OCI-LY1 (cell line): ENCODE measurements at regions not wholly inside any gene's neighbourhood (a gene's known extent, or its start where the extent isn't known, plus 50 kb on each side); places are given as distances from the start of the nearest gene placed in this dataset.

Source experiments
- H2AFZ ChIP-seq: fragments of 200-600 bp; sonication (generic), shearing (Covaris generic); 2 replicates; pipeline ENCODE4 v1.6.0; 2014; ENCODE audit warnings: antibody characterized with exemption, mild to moderate bottlenecking, low read length
- H3F3A ChIP-seq: fragments of 200-600 bp; sonication (generic), shearing (Covaris generic); 2 replicates; pipeline ENCODE4 v1.6.0; 2014; ENCODE audit warnings: mild to moderate bottlenecking, antibody characterized with exemption, low read length, moderate library complexity; ENCODE audit not compliant: insufficient read depth
- H3K27ac ChIP-seq: fragments of 200-600 bp; sonication (generic); 2 replicates; pipeline ENCODE4 v1.5.1; 2014; ENCODE audit warnings: low read length, mixed run types, mild to moderate bottlenecking, low read depth; ENCODE audit not compliant: poor library complexity, severe bottlenecking
- H3K27me3 ChIP-seq: fragments of 200-600 bp; sonication (generic); 2 replicates; pipeline ENCODE4 v1.6.0; 2014; ENCODE audit warnings: antibody characterized with exemption, mild to moderate bottlenecking, low read length, moderate library complexity; ENCODE audit not compliant: insufficient read depth
- H3K36me3 ChIP-seq: fragments of 200-600 bp; sonication (generic); 2 replicates; pipeline ENCODE4 v1.6.1; 2014; ENCODE audit warnings: mild to moderate bottlenecking, antibody characterized with exemption, low read length, moderate library complexity, mixed read lengths; ENCODE audit not compliant: insufficient read depth
- H3K4me1 ChIP-seq: fragments of 200-600 bp; sonication (generic); 2 replicates; pipeline ENCODE4 v1.5.1; 2014; ENCODE audit warnings: mild to moderate bottlenecking, low read length, moderate library complexity; ENCODE audit not compliant: insufficient read depth, severe bottlenecking
- H3K4me2 ChIP-seq: fragments of 200-600 bp; sonication (generic), shearing (Covaris generic); 2 replicates; pipeline ENCODE4 v1.6.1; 2014; ENCODE audit warnings: low read length
- H3K4me3 ChIP-seq: fragments of 200-600 bp; sonication (generic); 2 replicates; pipeline ENCODE4 v1.5.1; 2014; ENCODE audit warnings: low read length, low read depth, mild to moderate bottlenecking, mixed read lengths; ENCODE audit not compliant: poor library complexity, severe bottlenecking
- H3K79me2 ChIP-seq: fragments of 200-600 bp; shearing (Covaris generic); 2 replicates; pipeline ENCODE4 v1.6.1; 2016; ENCODE audit warnings: mixed run types, low read length, mixed read lengths; ENCODE audit not compliant: insufficient read depth
- H3K9ac ChIP-seq: fragments of 200-600 bp; sonication (generic), shearing (Covaris generic); 2 replicates; pipeline ENCODE4 v1.6.1; 2014; ENCODE audit warnings: mild to moderate bottlenecking, low read length, mixed read lengths
- H3K9me2 ChIP-seq: fragments of 200-600 bp; sonication (generic), shearing (Covaris generic); 2 replicates; pipeline ENCODE4 v1.6.1; 2014; ENCODE audit warnings: low read depth, mild to moderate bottlenecking, low read length, mixed read lengths
- H3K9me3 ChIP-seq: fragments of 200-600 bp; shearing (Covaris generic); 2 replicates; pipeline ENCODE4 v1.6.1; 2014; ENCODE audit warnings: low read length, mixed read lengths
- H4K20me1 ChIP-seq: fragments of 200-600 bp; sonication (generic), shearing (Covaris generic); 2 replicates; pipeline ENCODE4 v1.6.0; 2016; ENCODE audit warnings: mild to moderate bottlenecking, low read length; ENCODE audit not compliant: insufficient read depth
- CTCF ChIP-seq: fragments of 200-600 bp; sonication (generic), shearing (Covaris generic); IDR thresholded peaks from 2 replicates; pipeline ENCODE4 v1.5.1; 2017; ENCODE audit warnings: mild to moderate bottlenecking, antibody characterized with exemption, low read length, moderate library complexity, mixed read lengths
- EZH2 ChIP-seq: fragments of 200-600 bp; sonication (generic), shearing (Covaris generic); IDR thresholded peaks from 2 replicates; pipeline ENCODE4 v1.8.0; 2017; ENCODE audit warnings: borderline replicate concordance, mixed run types, mild to moderate bottlenecking, antibody characterized with exemption, low read length, moderate library complexity, mixed read lengths

- no peak overlapping the region for H3K27ac ChIP-seq
- H3K4me2 ChIP-seq: no peak overlapping the region
- no peak overlapping the region for H3K4me3 ChIP-seq
- no peaks in the 10 kb centered on the region for H3K36me3 ChIP-seq
- H3K27me3 ChIP-seq: no peaks in the 10 kb centered on the region
- H3K9me2 ChIP-seq: no peaks in the 10 kb centered on the region
- no peaks in the 10 kb centered on the region for H3K79me2 ChIP-seq
- H3F3A ChIP-seq: no peaks in the 10 kb centered on the region
- H3K9ac ChIP-seq: no peak overlapping the region
- no peaks in the 10 kb centered on the region for H4K20me1 ChIP-seq
- no peaks in the 10 kb centered on the region for H3K4me1 ChIP-seq
- H3K9me3 ChIP-seq: no peaks in the 10 kb centered on the region
- H2AFZ ChIP-seq: no peak overlapping the region
- TF ChIP-seq EZH2 (no peak), CTCF (no peak)
These were observed 311.1 kb upstream of the ADARB2 start for GRCh38 chr10:2048337-2048973.

GRCh38 chr10:2047679-2048078, 310.4 kb upstream of the ADARB2 start:
- no peak overlapping the region for H3K27ac ChIP-seq
- H3K27me3 ChIP-seq: no peaks in the 10 kb centered on the region
- H3K9me2 ChIP-seq: no peaks in the 10 kb centered on the region
- H3K9me3 ChIP-seq: no peaks in the 10 kb centered on the region
- TF ChIP-seq EZH2 (no peak), CTCF (no peak)
- H3F3A ChIP-seq: no peaks in the 10 kb centered on the region
- H3K4me2 ChIP-seq: no peak overlapping the region
- no peak overlapping the region for H3K9ac ChIP-seq
- H4K20me1 ChIP-seq: no peaks in the 10 kb centered on the region
- H3K4me3 ChIP-seq: no peak overlapping the region
- no peaks in the 10 kb centered on the region for H3K79me2 ChIP-seq
- H3K36me3 ChIP-seq: no peaks in the 10 kb centered on the region
- no peaks in the 10 kb centered on the region for H3K4me1 ChIP-seq
- no peak overlapping the region for H2AFZ ChIP-seq

GRCh38 chr10:2043379-2043778, 306.1 kb upstream of the ADARB2 start:
- H3K4me1 ChIP-seq: no peaks in the 10 kb centered on the region
- no peak overlapping the region for H3K4me2 ChIP-seq
- no peaks in the 10 kb centered on the region for H3K36me3 ChIP-seq
- H3K4me3 ChIP-seq: no peak overlapping the region
- TF ChIP-seq EZH2: no peak
- TF ChIP-seq CTCF: no peak
- no peak overlapping the region for H2AFZ ChIP-seq
- no peaks in the 10 kb centered on the region for H4K20me1 ChIP-seq
- no peaks in the 10 kb centered on the region for H3K79me2 ChIP-seq
- H3K27me3 ChIP-seq: no peaks in the 10 kb centered on the region
- no peak overlapping the region for H3K9ac ChIP-seq
- no peaks in the 10 kb centered on the region for H3F3A ChIP-seq
- no peaks in the 10 kb centered on the region for H3K9me2 ChIP-seq
- H3K9me3 ChIP-seq: no peaks in the 10 kb centered on the region
- no peak overlapping the region for H3K27ac ChIP-seq
